ENCODE measurements at regions not wholly inside any gene's neighbourhood (a gene's known extent, or its start where the extent isn't known, plus 50 kb on each side); places are given as distances from the start of the nearest gene placed in this dataset.

DNA sequence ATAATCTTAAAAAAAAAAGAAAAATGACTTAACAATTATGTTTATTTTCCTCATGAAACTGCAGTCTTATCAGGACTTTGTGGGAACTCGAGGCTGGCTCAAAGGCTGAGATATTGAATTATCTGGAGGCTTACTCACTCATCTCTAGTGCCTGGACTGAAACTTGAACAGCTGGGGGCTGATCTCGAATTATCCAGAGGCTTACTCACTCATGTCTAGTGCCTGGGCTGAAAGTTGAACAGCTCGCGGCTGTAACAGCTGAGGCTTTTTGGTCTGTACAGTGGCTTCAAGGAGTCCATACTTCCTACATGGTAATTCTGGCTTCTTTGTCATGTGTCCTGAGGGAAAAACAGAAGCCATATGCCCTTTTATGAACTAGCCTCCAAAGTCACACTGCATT is 371.9 kb downstream of the CETN3 start:
- no peak for FAIRE-seq
- no peak for DNase-seq (ENCODE audit: insufficient read length)

DNA sequence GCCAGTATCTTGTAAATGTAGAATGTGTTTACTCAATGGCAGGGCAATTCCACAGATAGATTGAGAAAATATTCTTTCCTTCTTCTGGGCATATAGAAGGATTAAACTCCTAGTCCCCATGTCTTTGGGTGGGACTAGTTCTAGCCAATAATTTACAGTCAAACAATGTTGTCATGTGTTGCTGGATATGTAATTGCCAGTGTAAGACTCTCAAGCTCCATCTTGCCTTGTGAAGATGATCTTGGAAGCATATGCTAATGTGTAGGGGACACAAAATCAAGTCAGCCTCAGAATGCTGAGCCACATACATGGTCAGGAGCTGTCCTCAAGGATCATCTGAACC is 386.9 kb downstream of the CETN3 start:
- TF ChIP-seq POLR2A (IDR thresholded peaks at IDR 0.05; ENCODE audit: low read depth, low read length): no peak
- no peak for TF ChIP-seq TAF1 (IDR thresholded peaks at IDR 0.05; ENCODE audit: borderline replicate concordance, low read depth, low read length)
- TF ChIP-seq POLR2AphosphoS5 (IDR thresholded peaks at IDR 0.05; ENCODE audit: low read depth, low read length): no peak
- FAIRE-seq (peak; percentile 84), DNase-seq (ENCODE audit: insufficient read length) (no peak)

More for the DNA sequence above, 371.9 kb downstream of the CETN3 start:
- TF ChIP-seq TAF1 (IDR thresholded peaks at IDR 0.05; ENCODE audit: borderline replicate concordance, low read depth, low read length) (no peak), POLR2A (IDR thresholded peaks at IDR 0.05; ENCODE audit: low read depth, low read length) (no peak), POLR2AphosphoS5 (IDR thresholded peaks at IDR 0.05; ENCODE audit: low read depth, low read length) (no peak)

- TF ChIP-seq POLR2AphosphoS5 (IDR thresholded peaks at IDR 0.05; ENCODE audit: low read depth, low read length): no peak
- TF ChIP-seq TAF1 (IDR thresholded peaks at IDR 0.05; ENCODE audit: borderline replicate concordance, low read depth, low read length): no peak
- TF ChIP-seq POLR2A (IDR thresholded peaks at IDR 0.05; ENCODE audit: low read depth, low read length): no peak
- DNase-seq (ENCODE audit: insufficient read length): no peak
- no peak for FAIRE-seq
Observed at GRCh38 chr5:90022002-90022710, 387.4 kb downstream of the CETN3 start.

- peak; percentile 77 for FAIRE-seq
Observed at GRCh38 chr5:90020575-90021538, 388.7 kb downstream of the CETN3 start.

DNA sequence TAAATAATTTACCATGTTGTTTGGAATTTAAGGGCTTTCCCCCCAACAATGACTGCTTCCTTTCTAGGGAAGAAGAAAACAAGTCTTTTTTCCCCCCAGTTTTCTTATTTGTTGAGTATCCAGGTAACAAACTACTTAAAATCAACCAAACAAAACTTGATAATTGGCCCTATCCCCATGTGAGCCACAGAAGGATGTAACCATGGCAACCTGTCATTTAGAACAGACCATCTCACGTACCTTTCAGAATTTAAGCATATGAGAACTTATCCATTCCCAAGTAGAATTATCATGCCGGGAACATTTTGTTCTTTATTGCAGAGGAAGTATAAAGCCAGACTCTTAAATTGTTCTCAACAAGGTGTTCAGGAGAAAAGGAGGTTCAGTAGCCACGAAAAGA is 392.3 kb downstream of the CETN3 start:
- TF ChIP-seq POLR2A (IDR thresholded peaks at IDR 0.05; ENCODE audit: low read depth, low read length) (no peak), TAF1 (IDR thresholded peaks at IDR 0.05; ENCODE audit: borderline replicate concordance, low read depth, low read length) (no peak), POLR2AphosphoS5 (IDR thresholded peaks at IDR 0.05; ENCODE audit: low read depth, low read length) (no peak)
- FAIRE-seq: no peak
- no peak for DNase-seq (ENCODE audit: insufficient read length)

More at GRCh38 chr5:90020575-90021538, 388.7 kb downstream of the CETN3 start:
- peak; percentile 1 for DNase-seq (ENCODE audit: insufficient read length)
- TF ChIP-seq POLR2AphosphoS5 (IDR thresholded peaks at IDR 0.05; ENCODE audit: low read depth, low read length) (no peak), POLR2A (IDR thresholded peaks at IDR 0.05; ENCODE audit: low read depth, low read length) (no peak), TAF1 (IDR thresholded peaks at IDR 0.05; ENCODE audit: borderline replicate concordance, low read depth, low read length) (no peak)

DNA sequence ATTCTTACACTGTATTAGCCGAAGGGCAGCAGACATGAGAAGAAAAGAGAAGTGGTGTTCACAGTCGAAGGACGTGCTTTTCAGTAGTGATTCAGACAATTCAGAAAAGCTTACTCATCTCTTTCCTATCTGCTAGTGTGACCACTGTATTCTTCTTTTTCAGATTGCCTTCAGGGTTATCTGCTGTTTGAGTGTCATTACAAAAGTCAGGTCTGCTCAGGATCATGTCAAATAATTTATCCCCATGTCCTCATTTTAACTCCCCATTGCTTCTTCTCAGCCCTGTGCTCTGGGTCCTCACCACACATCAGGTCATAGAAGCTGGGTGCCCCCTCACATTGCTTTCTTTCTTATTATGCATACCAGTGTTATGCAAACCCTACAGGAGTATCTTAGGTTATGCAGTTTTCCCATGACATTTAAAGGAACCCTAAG is 394.0 kb downstream of the CETN3 start:
- no peak for TF ChIP-seq TAF1 (IDR thresholded peaks at IDR 0.05; ENCODE audit: borderline replicate concordance, low read depth, low read length)
- FAIRE-seq (peak; percentile 95), DNase-seq (ENCODE audit: insufficient read length) (no peak)

DNA sequence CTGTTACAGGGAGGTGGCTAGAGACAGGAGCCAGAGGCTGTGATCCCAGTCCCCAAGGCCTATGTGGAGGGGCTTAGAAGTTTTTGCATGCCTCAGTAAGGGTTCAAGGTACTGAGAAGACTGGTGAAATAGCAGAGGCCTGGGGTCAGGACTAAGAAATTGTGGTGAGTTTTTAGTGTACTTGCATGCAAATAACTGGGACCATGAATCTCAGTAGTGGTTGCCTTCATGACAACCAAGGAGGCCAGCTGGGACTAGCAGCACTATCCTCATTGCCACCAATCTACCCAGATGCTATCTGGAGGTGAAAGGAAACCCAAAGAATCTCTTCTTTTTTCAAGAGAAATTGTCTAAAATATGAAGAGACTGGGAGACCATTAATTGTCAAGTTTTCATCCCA is 395.1 kb downstream of the CETN3 start:
- no peak for DNase-seq (ENCODE audit: insufficient read length)
- no peak for TF ChIP-seq POLR2AphosphoS5 (IDR thresholded peaks at IDR 0.05; ENCODE audit: low read depth, low read length)
- TF ChIP-seq TAF1 (IDR thresholded peaks at IDR 0.05; ENCODE audit: borderline replicate concordance, low read depth, low read length): no peak
- no peak for TF ChIP-seq POLR2A (IDR thresholded peaks at IDR 0.05; ENCODE audit: low read depth, low read length)
- peak; percentile 92 for FAIRE-seq

DNA sequence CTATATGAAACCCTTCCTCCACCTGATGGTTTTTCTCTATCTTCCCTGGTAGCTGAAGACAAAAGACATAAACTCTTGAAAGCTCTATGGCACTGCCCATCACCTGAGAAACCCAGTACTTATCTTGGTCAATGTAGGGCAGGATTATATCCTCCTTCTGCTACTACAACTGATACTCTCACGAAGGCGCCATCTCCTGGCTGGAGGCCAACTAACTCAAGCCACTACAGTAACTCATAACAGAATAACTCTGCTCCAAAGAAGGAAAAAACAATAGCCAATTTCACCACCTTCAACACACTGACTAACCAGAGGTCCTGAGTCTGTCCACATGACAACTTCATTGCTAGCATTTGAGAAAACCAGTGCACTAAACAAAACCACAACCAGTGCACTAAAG is 409.2 kb downstream of the CETN3 start:
- FAIRE-seq (no peak), DNase-seq (ENCODE audit: insufficient read length) (no peak)
- no peak for TF ChIP-seq TAF1 (IDR thresholded peaks at IDR 0.05; ENCODE audit: borderline replicate concordance, low read depth, low read length)
- TF ChIP-seq POLR2A (IDR thresholded peaks at IDR 0.05; ENCODE audit: low read depth, low read length): no peak
- no peak for TF ChIP-seq POLR2AphosphoS5 (IDR thresholded peaks at IDR 0.05; ENCODE audit: low read depth, low read length)

- TF ChIP-seq TAF1 (IDR thresholded peaks at IDR 0.05; ENCODE audit: borderline replicate concordance, low read depth, low read length) (no peak), POLR2AphosphoS5 (IDR thresholded peaks at IDR 0.05; ENCODE audit: low read depth, low read length) (no peak), POLR2A (IDR thresholded peaks at IDR 0.05; ENCODE audit: low read depth, low read length) (no peak)
Observed at GRCh38 chr5:89998519-89999305, 410.8 kb downstream of the CETN3 start.

DNA sequence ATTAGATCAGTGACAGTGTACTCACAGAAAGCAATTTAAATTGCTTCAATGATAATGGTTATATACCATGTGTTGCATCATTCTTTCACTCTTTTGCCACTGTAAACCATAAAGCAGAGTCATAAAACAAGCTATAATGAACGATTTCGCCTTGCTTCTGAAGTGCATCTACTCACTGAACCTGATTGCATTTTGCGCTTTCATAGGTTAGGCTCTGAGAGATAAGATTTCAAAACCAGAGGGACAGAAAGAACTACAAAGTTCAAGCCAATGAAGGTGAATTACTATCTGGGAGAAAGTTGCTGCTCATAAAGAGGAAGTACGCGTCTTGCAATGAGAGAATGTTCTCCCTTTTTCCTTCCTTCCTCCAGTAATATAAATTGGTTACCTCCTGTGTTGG is 412.7 kb downstream of the CETN3 start:
- TF ChIP-seq POLR2A (IDR thresholded peaks at IDR 0.05; ENCODE audit: low read depth, low read length) (no peak), TAF1 (IDR thresholded peaks at IDR 0.05; ENCODE audit: borderline replicate concordance, low read depth, low read length) (no peak), POLR2AphosphoS5 (IDR thresholded peaks at IDR 0.05; ENCODE audit: low read depth, low read length) (no peak)
- DNase-seq (ENCODE audit: insufficient read length) (no peak), FAIRE-seq (no peak)

More at GRCh38 chr5:89998519-89999305, 410.8 kb downstream of the CETN3 start:
- DNase-seq (ENCODE audit: insufficient read length) (no peak), FAIRE-seq (peak; percentile 27)

GRCh38 chr5:89996335-89996734 is 413.2 kb downstream of the CETN3 start:
- DNase-seq (ENCODE audit: insufficient read length) (no peak), FAIRE-seq (no peak)
- TF ChIP-seq TAF1 (IDR thresholded peaks at IDR 0.05; ENCODE audit: borderline replicate concordance, low read depth, low read length): no peak
- TF ChIP-seq POLR2A (IDR thresholded peaks at IDR 0.05; ENCODE audit: low read depth, low read length): no peak
- no peak for TF ChIP-seq POLR2AphosphoS5 (IDR thresholded peaks at IDR 0.05; ENCODE audit: low read depth, low read length)

Measured in GM12892 (cell line).